K562 (cell line): ENCODE measurements at regions not wholly inside any gene's neighbourhood (a gene's known extent, or its start where the extent isn't known, plus 50 kb on each side); places are given as distances from the start of the nearest gene placed in this dataset.

Experiments
- HDGF ChIP-seq: fragments of 450-650 bp; IDR thresholded peaks from 2 replicates; pipeline ENCODE4 v1.6.1; 2016
- ZNF445 ChIP-seq: fragments of 250-450 bp; sonication (Bioruptor Pico); IDR thresholded peaks from 2 replicates; pipeline ENCODE4 v1.4.0; 2020; ENCODE audit warnings: low read depth, mild to moderate bottlenecking, moderate library complexity
- ZNF75A ChIP-seq: fragments of 450-650 bp; formaldehyde crosslinking; IDR thresholded peaks from 2 replicates; pipeline ENCODE4 v1.4.0; 2020; ENCODE audit warnings: mild to moderate bottlenecking
- TF ChIP-seq, protein P1 (sequence below): fragments of 200-600 bp; sonication (generic); IDR thresholded peaks from one replicate; pipeline ENCODE4 v1.6.1; 2012; ENCODE audit warnings: mild to moderate bottlenecking, low read depth, low read length, inconsistent platforms
- TF ChIP-seq, protein P2 (sequence below), 2 experiments: fragments of 450-650 bp; conservative IDR thresholded peaks; 2 replicates each; pipeline ENCODE4 v1.6.1; 2017; ENCODE audit warnings: mild to moderate bottlenecking in 2 of 2, moderate library complexity in 2 of 2

DNA sequence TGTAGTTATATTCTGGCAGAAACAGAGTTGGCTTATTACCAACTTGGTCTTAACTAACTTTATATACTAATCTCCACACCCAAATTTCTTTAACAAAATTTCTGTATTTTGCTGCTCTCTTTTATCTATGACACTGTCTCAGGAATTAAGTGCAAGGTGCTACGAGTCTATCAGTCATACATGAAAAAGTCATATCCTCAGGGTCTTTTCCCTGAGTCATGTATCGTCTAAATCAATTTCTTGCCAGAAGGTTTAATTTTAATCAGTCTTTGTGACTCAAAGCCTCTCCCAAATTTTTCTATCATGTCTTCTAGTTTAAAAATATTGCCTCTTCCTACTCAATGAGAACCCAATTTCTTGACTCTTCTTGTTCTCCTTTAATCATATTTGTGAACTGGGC lies 1803.6 kb upstream of the PCDH7 start (continued):
- TF ChIP-seq, protein P1, sequence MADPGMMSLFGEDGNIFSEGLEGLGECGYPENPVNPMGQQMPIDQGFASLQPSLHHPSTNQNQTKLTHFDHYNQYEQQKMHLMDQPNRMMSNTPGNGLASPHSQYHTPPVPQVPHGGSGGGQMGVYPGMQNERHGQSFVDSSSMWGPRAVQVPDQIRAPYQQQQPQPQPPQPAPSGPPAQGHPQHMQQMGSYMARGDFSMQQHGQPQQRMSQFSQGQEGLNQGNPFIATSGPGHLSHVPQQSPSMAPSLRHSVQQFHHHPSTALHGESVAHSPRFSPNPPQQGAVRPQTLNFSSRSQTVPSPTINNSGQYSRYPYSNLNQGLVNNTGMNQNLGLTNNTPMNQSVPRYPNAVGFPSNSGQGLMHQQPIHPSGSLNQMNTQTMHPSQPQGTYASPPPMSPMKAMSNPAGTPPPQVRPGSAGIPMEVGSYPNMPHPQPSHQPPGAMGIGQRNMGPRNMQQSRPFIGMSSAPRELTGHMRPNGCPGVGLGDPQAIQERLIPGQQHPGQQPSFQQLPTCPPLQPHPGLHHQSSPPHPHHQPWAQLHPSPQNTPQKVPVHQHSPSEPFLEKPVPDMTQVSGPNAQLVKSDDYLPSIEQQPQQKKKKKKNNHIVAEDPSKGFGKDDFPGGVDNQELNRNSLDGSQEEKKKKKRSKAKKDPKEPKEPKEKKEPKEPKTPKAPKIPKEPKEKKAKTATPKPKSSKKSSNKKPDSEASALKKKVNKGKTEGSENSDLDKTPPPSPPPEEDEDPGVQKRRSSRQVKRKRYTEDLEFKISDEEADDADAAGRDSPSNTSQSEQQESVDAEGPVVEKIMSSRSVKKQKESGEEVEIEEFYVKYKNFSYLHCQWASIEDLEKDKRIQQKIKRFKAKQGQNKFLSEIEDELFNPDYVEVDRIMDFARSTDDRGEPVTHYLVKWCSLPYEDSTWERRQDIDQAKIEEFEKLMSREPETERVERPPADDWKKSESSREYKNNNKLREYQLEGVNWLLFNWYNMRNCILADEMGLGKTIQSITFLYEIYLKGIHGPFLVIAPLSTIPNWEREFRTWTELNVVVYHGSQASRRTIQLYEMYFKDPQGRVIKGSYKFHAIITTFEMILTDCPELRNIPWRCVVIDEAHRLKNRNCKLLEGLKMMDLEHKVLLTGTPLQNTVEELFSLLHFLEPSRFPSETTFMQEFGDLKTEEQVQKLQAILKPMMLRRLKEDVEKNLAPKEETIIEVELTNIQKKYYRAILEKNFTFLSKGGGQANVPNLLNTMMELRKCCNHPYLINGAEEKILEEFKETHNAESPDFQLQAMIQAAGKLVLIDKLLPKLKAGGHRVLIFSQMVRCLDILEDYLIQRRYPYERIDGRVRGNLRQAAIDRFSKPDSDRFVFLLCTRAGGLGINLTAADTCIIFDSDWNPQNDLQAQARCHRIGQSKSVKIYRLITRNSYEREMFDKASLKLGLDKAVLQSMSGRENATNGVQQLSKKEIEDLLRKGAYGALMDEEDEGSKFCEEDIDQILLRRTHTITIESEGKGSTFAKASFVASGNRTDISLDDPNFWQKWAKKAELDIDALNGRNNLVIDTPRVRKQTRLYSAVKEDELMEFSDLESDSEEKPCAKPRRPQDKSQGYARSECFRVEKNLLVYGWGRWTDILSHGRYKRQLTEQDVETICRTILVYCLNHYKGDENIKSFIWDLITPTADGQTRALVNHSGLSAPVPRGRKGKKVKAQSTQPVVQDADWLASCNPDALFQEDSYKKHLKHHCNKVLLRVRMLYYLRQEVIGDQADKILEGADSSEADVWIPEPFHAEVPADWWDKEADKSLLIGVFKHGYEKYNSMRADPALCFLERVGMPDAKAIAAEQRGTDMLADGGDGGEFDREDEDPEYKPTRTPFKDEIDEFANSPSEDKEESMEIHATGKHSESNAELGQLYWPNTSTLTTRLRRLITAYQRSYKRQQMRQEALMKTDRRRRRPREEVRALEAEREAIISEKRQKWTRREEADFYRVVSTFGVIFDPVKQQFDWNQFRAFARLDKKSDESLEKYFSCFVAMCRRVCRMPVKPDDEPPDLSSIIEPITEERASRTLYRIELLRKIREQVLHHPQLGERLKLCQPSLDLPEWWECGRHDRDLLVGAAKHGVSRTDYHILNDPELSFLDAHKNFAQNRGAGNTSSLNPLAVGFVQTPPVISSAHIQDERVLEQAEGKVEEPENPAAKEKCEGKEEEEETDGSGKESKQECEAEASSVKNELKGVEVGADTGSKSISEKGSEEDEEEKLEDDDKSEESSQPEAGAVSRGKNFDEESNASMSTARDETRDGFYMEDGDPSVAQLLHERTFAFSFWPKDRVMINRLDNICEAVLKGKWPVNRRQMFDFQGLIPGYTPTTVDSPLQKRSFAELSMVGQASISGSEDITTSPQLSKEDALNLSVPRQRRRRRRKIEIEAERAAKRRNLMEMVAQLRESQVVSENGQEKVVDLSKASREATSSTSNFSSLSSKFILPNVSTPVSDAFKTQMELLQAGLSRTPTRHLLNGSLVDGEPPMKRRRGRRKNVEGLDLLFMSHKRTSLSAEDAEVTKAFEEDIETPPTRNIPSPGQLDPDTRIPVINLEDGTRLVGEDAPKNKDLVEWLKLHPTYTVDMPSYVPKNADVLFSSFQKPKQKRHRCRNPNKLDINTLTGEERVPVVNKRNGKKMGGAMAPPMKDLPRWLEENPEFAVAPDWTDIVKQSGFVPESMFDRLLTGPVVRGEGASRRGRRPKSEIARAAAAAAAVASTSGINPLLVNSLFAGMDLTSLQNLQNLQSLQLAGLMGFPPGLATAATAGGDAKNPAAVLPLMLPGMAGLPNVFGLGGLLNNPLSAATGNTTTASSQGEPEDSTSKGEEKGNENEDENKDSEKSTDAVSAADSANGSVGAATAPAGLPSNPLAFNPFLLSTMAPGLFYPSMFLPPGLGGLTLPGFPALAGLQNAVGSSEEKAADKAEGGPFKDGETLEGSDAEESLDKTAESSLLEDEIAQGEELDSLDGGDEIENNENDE: no peak
- TF ChIP-seq HDGF (no peak), ZNF75A (CRISPR knock-in tag) (no peak), ZNF445 (CRISPR knock-in tag) (no peak)
- TF ChIP-seq, protein P2, sequence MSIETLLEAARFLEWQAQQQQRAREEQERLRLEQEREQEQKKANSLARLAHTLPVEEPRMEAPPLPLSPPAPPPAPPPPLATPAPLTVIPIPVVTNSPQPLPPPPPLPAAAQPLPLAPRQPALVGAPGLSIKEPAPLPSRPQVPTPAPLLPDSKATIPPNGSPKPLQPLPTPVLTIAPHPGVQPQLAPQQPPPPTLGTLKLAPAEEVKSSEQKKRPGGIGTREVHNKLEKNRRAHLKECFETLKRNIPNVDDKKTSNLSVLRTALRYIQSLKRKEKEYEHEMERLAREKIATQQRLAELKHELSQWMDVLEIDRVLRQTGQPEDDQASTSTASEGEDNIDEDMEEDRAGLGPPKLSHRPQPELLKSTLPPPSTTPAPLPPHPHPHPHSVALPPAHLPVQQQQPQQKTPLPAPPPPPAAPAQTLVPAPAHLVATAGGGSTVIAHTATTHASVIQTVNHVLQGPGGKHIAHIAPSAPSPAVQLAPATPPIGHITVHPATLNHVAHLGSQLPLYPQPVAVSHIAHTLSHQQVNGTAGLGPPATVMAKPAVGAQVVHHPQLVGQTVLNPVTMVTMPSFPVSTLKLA (conservative IDR thresholded peaks at IDR 0.05): no peak
